Left cardiac atrium (tissue), 4 donors: ENCODE measurements at regions not wholly inside any gene's neighbourhood (a gene's known extent, or its start where the extent isn't known, plus 50 kb on each side); places are given as distances from the start of the nearest gene placed in this dataset.
"Not testable (repeated sequence)": the region's sequence is repeated elsewhere in the genome, so short reads cannot be mapped to it uniquely, and the experiment has no call there.

Experiments
- ATAC-seq, 2 donors: fragments of 200-7000 bp; cut with Tn5 transposase; one replicate each; pipeline ENCODE4 v1.9.1; 2020; ENCODE audit warnings: mild to moderate bottlenecking in 2 of 2, moderate library complexity in 2 of 2
- DNase-seq: peaks from one replicate; pipeline ENCODE4 v3.0.0-alpha.2; 2020
- intact Hi-C, 2 donors: fragments of 100-400 bp; cut with DNase I; formaldehyde crosslinking; loops; one replicate each; pipeline versions ENCODE4 v1.14.1 to v1.15.1; 2022 to 2023
- donor health status: DM: no; HTN: yes; CAD: no.
- donor health status: DM: no; HTN: yes; CAD: no; lungs with severe emphysema.
- donor health status: DM: yes; HTN: yes; CAD: no.
- donor health status: Dilated cardiomyopathy.

- intact Hi-C loops, result no loop called here
- no peak for DNase-seq
- ATAC-seq, result no peak
Observed at GRCh38 chr2:39849982-39850526, 71.0 kb upstream of the THUMPD2 start.

GRCh38 chr2:39849064-39849463, 70.0 kb upstream of the THUMPD2 start:
- ATAC-seq, result no peak
- intact Hi-C loops, result no loop called here

GRCh38 chr2:39845460-39846146, 66.5 kb upstream of the THUMPD2 start:
- ATAC-seq (no peak), DNase-seq (no peak)
- intact Hi-C loops, result no loop called here

More at GRCh38 chr2:39849064-39849463, 70.0 kb upstream of the THUMPD2 start:
- DNase-seq, result no peak

- ATAC-seq (no peak), DNase-seq (no peak)
- intact Hi-C loops, result no loop called here
Observed at GRCh38 chr2:39839261-39839848, 60.3 kb upstream of the THUMPD2 start.

GRCh38 chr2:39838589-39838988, 59.5 kb upstream of the THUMPD2 start:
- no peak for DNase-seq
- intact Hi-C loops, result no loop called here
- no peak for ATAC-seq

- DNase-seq (no peak), ATAC-seq (no peak)
- intact Hi-C loops, result no loop called here
Observed at GRCh38 chr2:39837856-39838453, 58.9 kb upstream of the THUMPD2 start.

GRCh38 chr2:39836638-39837037, 57.6 kb upstream of the THUMPD2 start:
- DNase-seq, result no peak
- intact Hi-C loops, result no loop called here
- ATAC-seq, result no peak

- no peak for ATAC-seq
- DNase-seq, result no peak
- intact Hi-C loops, result no loop called here
Observed at GRCh38 chr2:39834426-39834825, 55.4 kb upstream of the THUMPD2 start.

GRCh38 chr2:39830610-39831009, 51.6 kb upstream of the THUMPD2 start:
- ATAC-seq, DNase-seq, intact Hi-C loops: not testable (repeated sequence)
